ENCODE measurements at regions not wholly inside any gene's neighbourhood (a gene's known extent, or its start where the extent isn't known, plus 50 kb on each side); places are given as distances from the start of the nearest gene placed in this dataset.

DNA sequence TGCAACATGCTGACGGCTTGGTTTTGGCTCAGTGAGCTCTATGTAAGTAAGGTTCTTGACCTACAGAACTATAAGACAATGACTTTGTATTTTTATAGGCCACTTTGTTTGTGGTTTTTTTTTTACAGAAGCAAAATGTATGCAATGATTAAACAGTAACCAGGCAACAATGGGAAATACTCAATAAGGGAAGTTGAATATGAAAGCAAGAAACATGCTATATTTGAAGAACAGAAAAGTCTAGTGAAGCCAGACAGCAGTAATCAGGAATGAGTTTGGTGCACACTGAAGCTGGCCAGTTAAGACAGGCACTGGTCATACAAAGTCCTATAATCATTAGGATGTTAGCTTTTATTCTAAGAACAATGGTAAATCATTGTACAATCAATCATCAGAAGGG lies 1926.8 kb downstream of the NCAM2 start:
- Histone ChIP-seq H3K9me3 (no peaks in the 10 kb centered on the region), H3K4me3 (no peak overlapping the region), H3K4me1 (no peaks in the 10 kb centered on the region), H3K27me3 (no peaks in the 10 kb centered on the region), H3K36me3 (no peaks in the 10 kb centered on the region), H3K27ac (no peak overlapping the region)
- DNase-seq: no peak
- TF ChIP-seq POLR2A (IDR thresholded peaks at IDR 0.05): no peak
- TF ChIP-seq, protein P1, sequence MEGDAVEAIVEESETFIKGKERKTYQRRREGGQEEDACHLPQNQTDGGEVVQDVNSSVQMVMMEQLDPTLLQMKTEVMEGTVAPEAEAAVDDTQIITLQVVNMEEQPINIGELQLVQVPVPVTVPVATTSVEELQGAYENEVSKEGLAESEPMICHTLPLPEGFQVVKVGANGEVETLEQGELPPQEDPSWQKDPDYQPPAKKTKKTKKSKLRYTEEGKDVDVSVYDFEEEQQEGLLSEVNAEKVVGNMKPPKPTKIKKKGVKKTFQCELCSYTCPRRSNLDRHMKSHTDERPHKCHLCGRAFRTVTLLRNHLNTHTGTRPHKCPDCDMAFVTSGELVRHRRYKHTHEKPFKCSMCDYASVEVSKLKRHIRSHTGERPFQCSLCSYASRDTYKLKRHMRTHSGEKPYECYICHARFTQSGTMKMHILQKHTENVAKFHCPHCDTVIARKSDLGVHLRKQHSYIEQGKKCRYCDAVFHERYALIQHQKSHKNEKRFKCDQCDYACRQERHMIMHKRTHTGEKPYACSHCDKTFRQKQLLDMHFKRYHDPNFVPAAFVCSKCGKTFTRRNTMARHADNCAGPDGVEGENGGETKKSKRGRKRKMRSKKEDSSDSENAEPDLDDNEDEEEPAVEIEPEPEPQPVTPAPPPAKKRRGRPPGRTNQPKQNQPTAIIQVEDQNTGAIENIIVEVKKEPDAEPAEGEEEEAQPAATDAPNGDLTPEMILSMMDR (IDR thresholded peaks at IDR 0.05): no peak

DNA sequence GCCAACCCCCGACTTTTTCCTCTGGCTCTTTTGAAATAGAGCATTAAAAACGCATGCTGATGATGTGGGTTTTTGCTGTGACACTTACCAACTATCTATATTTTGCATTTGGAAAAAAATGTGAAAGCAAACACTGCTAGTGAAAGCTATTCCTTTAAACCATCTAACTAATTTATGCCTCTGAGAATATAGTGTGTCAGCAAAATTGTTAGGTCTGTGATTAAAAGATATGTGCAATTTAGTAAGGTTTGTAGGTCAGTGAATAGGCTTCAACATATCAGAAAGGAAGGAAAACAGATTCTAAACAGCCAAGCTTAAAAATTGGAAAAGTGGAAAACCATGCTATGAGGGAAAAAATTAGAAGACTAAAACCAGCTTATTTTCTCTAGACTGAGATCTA lies 1929.3 kb downstream of the NCAM2 start:
- TF ChIP-seq, protein P1 (IDR thresholded peaks at IDR 0.05): no peak
- TF ChIP-seq POLR2A (IDR thresholded peaks at IDR 0.05): no peak
- no peak overlapping the region for H3K27ac ChIP-seq
- H3K9me3 ChIP-seq: no peaks in the 10 kb centered on the region
- H3K4me3 ChIP-seq: no peak overlapping the region
- no peaks in the 10 kb centered on the region for H3K27me3 ChIP-seq
- DNase-seq: no peak
- H3K36me3 ChIP-seq: no peaks in the 10 kb centered on the region
- no peaks in the 10 kb centered on the region for H3K4me1 ChIP-seq

DNA sequence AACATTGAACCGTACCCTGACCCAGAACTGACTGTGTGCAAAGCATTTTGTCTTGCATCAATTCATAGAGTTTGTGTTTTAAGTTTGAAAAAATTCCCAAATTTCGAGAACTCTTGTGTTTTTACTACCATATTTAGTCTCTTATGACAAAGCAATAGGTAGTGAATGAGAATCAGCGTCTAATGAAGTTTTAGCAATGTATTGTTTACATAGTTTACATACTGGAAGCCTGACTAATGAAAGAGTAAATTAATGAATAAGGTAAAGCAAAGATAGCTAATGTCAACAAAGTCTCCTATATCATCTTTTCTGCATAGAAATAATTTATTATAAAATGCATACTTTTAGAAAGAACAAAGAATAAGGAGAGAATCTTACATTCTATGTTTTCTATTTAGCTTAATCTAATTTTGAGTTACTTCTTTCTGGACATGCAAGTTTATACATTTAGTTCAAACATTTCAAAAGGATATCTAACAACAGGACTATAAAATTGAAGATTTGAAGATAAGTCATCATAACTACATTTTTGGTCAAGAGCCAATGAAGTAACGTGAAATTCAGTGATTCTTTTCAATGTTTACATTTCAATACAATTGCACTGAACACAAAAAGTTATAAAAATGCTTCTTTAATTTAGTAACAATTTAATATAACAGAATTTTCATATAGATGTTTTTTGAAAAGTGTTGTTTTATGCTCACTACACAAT lies 1943.7 kb downstream of the NCAM2 start:
- peaks cover 0 to 4% (median 0%) of the 10 kb centered on the region in 4 donors for H3K9me3 ChIP-seq
- H3K36me3 ChIP-seq: no peaks in the 10 kb centered on the region
- H3K27me3 ChIP-seq: no peaks in the 10 kb centered on the region
- no peak overlapping the region for H3K4me3 ChIP-seq
- H3K27ac ChIP-seq: no peak overlapping the region
- no peak for DNase-seq
- no peaks in the 10 kb centered on the region for H3K4me1 ChIP-seq
- TF ChIP-seq POLR2A (IDR thresholded peaks at IDR 0.05): no peak
- TF ChIP-seq, protein P1 (IDR thresholded peaks at IDR 0.05): no peak

DNA sequence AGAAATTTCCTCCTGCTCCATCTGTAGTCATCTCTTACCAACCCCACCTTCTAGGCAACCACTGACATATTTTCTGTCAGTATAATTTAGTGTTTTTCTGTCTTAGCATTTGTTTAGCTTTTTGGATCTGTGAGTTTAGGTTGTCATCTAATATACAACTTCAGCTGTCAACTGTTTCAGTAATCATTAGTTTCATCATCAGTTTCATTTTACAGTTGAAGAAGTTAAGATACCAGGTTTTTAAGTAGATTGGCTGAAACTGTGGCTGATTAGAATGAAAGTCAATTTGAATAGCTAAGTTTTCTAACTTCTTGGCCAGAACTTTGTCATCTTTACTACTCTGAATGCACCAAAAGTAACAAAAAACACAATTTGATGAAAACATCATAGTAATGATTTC lies 1957.3 kb downstream of the NCAM2 start:
- TF ChIP-seq, protein P1 (IDR thresholded peaks at IDR 0.05): no peak
- no peak for TF ChIP-seq POLR2A (IDR thresholded peaks at IDR 0.05)
- DNase-seq: no peak
- Histone ChIP-seq H3K9me3 (peaks cover 0 to under 1% (median 0%) of the 10 kb centered on the region in 4 donors), H3K4me1 (no peaks in the 10 kb centered on the region), H3K36me3 (no peaks in the 10 kb centered on the region), H3K27ac (no peak overlapping the region), H3K27me3 (no peaks in the 10 kb centered on the region), H3K4me3 (no peak overlapping the region)

DNA sequence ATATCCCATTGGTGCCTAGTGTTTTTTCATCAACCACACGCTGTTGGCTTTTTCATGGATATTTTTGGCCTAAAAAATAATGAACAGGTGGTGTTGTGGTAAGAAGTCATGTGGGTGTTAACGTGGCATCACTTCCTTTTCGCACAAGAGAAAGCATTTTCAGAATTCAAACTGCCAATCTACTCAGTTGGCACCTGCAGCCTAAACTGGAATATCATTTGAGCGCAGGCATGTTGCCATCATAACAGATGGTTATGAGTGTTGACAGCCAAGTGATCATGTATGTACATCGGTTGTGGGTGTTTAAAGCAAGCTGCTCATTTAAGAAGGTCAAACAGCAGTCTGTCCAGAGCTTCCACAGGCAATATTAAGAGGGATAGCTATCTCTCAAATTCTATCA lies 1963.0 kb downstream of the NCAM2 start:
- no peak for TF ChIP-seq POLR2A (IDR thresholded peaks at IDR 0.05)
- TF ChIP-seq, protein P1 (IDR thresholded peaks at IDR 0.05): no peak
- DNase-seq: no peak
- Histone ChIP-seq H3K27ac (no peak overlapping the region), H3K4me1 (no peaks in the 10 kb centered on the region), H3K9me3 (peaks cover 0 to 3% (median 0%) of the 10 kb centered on the region in 4 donors), H3K36me3 (no peaks in the 10 kb centered on the region), H3K4me3 (no peak overlapping the region), H3K27me3 (no peaks in the 10 kb centered on the region)

Data from Peyer's patch (tissue), 4 donors.